ENCODE measurements at regions not wholly inside any gene's neighbourhood (a gene's known extent, or its start where the extent isn't known, plus 50 kb on each side); places are given as distances from the start of the nearest gene placed in this dataset.

DNA sequence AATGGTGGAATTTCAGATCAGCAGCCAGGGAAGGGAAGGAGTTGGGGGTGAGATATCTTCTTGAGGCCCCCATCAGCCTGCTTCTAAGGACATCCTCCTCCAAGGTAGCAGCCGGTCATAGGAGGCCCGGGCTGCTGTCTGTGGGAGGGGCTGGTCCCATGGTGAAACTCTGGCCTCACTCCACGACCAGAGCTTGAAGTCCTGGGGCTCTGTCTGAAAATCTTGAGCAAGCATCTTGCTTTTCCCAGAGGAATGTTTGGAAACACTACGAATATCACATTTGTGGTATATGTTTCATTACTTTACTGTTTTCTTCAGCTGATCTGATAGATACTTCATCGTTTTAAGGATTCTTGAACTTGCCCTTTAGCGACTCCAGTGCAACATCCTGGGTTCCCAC is 103.7 kb downstream of the CTAGE1 start:
- H3K4me3 ChIP-seq (ENCODE audit: insufficient read depth, low read depth, low read length): peak overlapping the region; percentile 12; the same call in 1 of the 2 replicates
- H4K20me1 ChIP-seq (ENCODE audit: insufficient read depth, low read length): no peaks in the 10 kb centered on the region
- H3K56ac ChIP-seq (ENCODE audit: extremely low read depth, insufficient read depth, low read length): peak overlapping the region; percentile 23; the same call in 1 of the 2 replicates
- H3K9ac ChIP-seq (ENCODE audit: low read depth, low read length): no peak overlapping the region
- H2AK5ac ChIP-seq (ENCODE audit: low read depth, low read length): no peak overlapping the region
- intact Hi-C loops (cut with micrococcal nuclease): loop anchor here (1.0 to 10.0 kb wide), 6 partner anchors 33 to 246 kb away; no protein-coding TSS in a partner anchor
- peak overlapping the region; percentile 20 for H3K23ac ChIP-seq (ENCODE audit: low read depth, low read length)
- no peak overlapping the region for H2AK9ac ChIP-seq (replicated peaks; ENCODE audit: low read depth, low read length, poor library complexity)
- H3K4me2 ChIP-seq (ENCODE audit: low read depth, low read length): peak overlapping the region; percentile 87
- peaks cover 8% of the 10 kb centered on the region; the same call in 1 of the 2 replicates for H3K9me1 ChIP-seq (ENCODE audit: insufficient read depth, low read length)
- H3K4ac ChIP-seq (ENCODE audit: low read depth, low read length): peak overlapping the region; percentile 44
- H4K5ac ChIP-seq (ENCODE audit: low read depth, low read length): peak overlapping the region; percentile 65; the same call in 1 of the 2 replicates
- H3K36me3 ChIP-seq (ENCODE audit: control insufficient read depth, insufficient read depth, low read length): no peaks in the 10 kb centered on the region
- H3K27ac ChIP-seq (ENCODE audit: insufficient read depth, low read length): peak overlapping the region; percentile 51
- ATAC-seq (ENCODE audit: low read depth) (peak; percentile 65), DNase-seq (peak; percentile 83)
- no peak overlapping the region for H2BK15ac ChIP-seq (ENCODE audit: low read depth, low read length)
- no peak overlapping the region for H3K14ac ChIP-seq (replicated peaks; ENCODE audit: low read depth, low read length)
- H3K27me3 ChIP-seq (ENCODE audit: control insufficient read depth, insufficient read depth, low read length): no peaks in the 10 kb centered on the region
- in situ Hi-C loops (cut with MboI; ENCODE audit: low sequenced_read_pairs): no loop called here
- dilution Hi-C loops (cut with HindIII; ENCODE audit: low sequenced_read_pairs, unreplicated experiment): no loop called here
- WGBS, 2 experiments (ENCODE audit: extremely low coverage in 2 of 2, insufficient read length in 1 of 2): no CpG with 5 or more reads among the region's 6 CpGs
- H4K91ac ChIP-seq (ENCODE audit: insufficient read depth, low read depth, low read length): peak overlapping the region; percentile 18
- H2BK120ac ChIP-seq (ENCODE audit: low read depth, low read length): peak overlapping the region; percentile 52
- peak overlapping the region; percentile 73; the same call in 1 of the 2 replicates for H3K18ac ChIP-seq (ENCODE audit: low read depth, low read length)
- H2AFZ ChIP-seq (replicated peaks; ENCODE audit: low read length, poor library complexity): no peak overlapping the region
- ChIA-PET CTCF (interaction anchor here (1.0 kb wide), 1 partner anchor 143 kb away, joined by 4 read pairs; no protein-coding TSS in a partner anchor), POLR2A (ENCODE audit: unreplicated experiment) (no interaction called here)
- peak overlapping the region; percentile 80 for H2BK20ac ChIP-seq (ENCODE audit: low read depth, low read length)
- peaks cover 14% of the 10 kb centered on the region for H3K4me1 ChIP-seq (ENCODE audit: control insufficient read depth, insufficient read depth, low read length)
- no peaks in the 10 kb centered on the region for H3K79me1 ChIP-seq (ENCODE audit: low read depth in 1 of 2, low read length in 2 of 2)
- H4K8ac ChIP-seq (ENCODE audit: low read depth in 2 of 2, low read length in 2 of 2): peak overlapping the region in 1 of 2 experiments; percentile 10; a peak in 2 of 4 replicates
- no peak for TF ChIP-seq MAZ (IDR thresholded peaks at IDR 0.05; ENCODE audit: borderline replicate concordance, low read depth, low read length)
- no peak for TF ChIP-seq SMC3 (IDR thresholded peaks at IDR 0.05; ENCODE audit: low read depth, low read length)
- TF ChIP-seq RFX5 (IDR thresholded peaks at IDR 0.05; ENCODE audit: low read depth, low read length): no peak
- peak; percentile 64 for TF ChIP-seq CEBPB (IDR thresholded peaks at IDR 0.05; ENCODE audit: low read depth, low read length)
- TF ChIP-seq MAFK (IDR thresholded peaks at IDR 0.05; ENCODE audit: low read depth, low read length): no peak
- no peak for TF ChIP-seq MXI1 (IDR thresholded peaks at IDR 0.05; ENCODE audit: borderline replicate concordance, low read depth, low read length)
- TF ChIP-seq RAD21 (IDR thresholded peaks at IDR 0.05; ENCODE audit: low read length): no peak
- no peak for TF ChIP-seq BHLHE40 (IDR thresholded peaks at IDR 0.05; ENCODE audit: low read depth, low read length)
- peak overlapping the region; percentile 89 for H2BK5ac ChIP-seq (ENCODE audit: low read depth, low read length, poor library complexity, severe bottlenecking)
- H3K9me3 ChIP-seq (ENCODE audit: control insufficient read depth, insufficient read depth, low read length): no peaks in the 10 kb centered on the region
- no TSS peak for BruUV-seq (replicated peaks)

Data from IMR-90 (cell line).